DOHH2 (cell line): ENCODE measurements at regions not wholly inside any gene's neighbourhood (a gene's known extent, or its start where the extent isn't known, plus 50 kb on each side); places are given as distances from the start of the nearest gene placed in this dataset.

Source experiments
- EZH2phosphoT487 ChIP-seq: fragments of 200-600 bp; sonication (generic); IDR thresholded peaks from 2 replicates; pipeline ENCODE4 v1.6.1; 2017; ENCODE audit warnings: borderline replicate concordance, mild to moderate bottlenecking, antibody characterized with exemption, low read length, moderate library complexity, mixed read lengths
- TF ChIP-seq, protein P1 (sequence below): fragments of 200-600 bp; sonication (generic); IDR thresholded peaks from one replicate; pipeline ENCODE4 v1.5.1; 2014; ENCODE audit warnings: antibody characterized with exemption, mild to moderate bottlenecking, low read depth, low read length; ENCODE audit not compliant: poor library complexity, severe bottlenecking

DNA sequence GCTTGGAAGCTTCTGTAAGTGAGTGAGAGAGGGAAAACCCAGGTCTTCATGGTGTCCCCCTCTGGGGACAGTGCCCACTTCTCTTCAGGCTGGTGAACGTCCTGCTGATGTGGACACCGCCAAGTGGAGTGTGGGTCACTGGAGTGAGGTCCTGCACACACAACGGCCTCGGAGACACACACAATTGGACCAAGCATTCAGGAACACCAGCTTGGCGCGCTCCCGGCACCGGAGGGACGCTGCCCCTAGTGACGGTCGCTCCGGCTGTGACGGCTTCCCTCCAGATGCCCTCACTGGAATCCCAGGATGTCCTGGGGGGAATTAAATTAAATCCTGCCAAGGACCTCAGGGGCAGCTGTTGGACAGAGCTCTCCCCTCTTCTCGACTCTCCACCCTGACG, 123.1 kb downstream of the ZNF664 start:
- TF ChIP-seq, protein P1, sequence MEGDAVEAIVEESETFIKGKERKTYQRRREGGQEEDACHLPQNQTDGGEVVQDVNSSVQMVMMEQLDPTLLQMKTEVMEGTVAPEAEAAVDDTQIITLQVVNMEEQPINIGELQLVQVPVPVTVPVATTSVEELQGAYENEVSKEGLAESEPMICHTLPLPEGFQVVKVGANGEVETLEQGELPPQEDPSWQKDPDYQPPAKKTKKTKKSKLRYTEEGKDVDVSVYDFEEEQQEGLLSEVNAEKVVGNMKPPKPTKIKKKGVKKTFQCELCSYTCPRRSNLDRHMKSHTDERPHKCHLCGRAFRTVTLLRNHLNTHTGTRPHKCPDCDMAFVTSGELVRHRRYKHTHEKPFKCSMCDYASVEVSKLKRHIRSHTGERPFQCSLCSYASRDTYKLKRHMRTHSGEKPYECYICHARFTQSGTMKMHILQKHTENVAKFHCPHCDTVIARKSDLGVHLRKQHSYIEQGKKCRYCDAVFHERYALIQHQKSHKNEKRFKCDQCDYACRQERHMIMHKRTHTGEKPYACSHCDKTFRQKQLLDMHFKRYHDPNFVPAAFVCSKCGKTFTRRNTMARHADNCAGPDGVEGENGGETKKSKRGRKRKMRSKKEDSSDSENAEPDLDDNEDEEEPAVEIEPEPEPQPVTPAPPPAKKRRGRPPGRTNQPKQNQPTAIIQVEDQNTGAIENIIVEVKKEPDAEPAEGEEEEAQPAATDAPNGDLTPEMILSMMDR = no peak
- TF ChIP-seq EZH2phosphoT487 = no peak
